Posterior cingulate gyrus (tissue), 11 donors: ENCODE measurements at regions not wholly inside any gene's neighbourhood (a gene's known extent, or its start where the extent isn't known, plus 50 kb on each side); places are given as distances from the start of the nearest gene placed in this dataset.
"Not testable (repeated sequence)": the region's sequence is repeated elsewhere in the genome, so short reads cannot be mapped to it uniquely, and the experiment has no call there.

Experiments used
- DNase-seq, 10 donors: peaks; one replicate each; pipeline versions ENCODE4 v3.0.0 to v3.0.0-alpha.2; 2020 to 2021; ENCODE audit warnings: mixed read lengths in 3 of 10
- intact Hi-C: fragments of 100-400 bp; cut with DNase I; formaldehyde crosslinking; loops from one replicate; pipeline ENCODE4 v1.15.1; 2023

GRCh38 chr3:159726231-159726964 is 262.2 kb upstream of the IL12A start:
- DNase-seq = no peak
- intact Hi-C loops = no loop called here

GRCh38 chr3:159727506-159727905 is 261.1 kb upstream of the IL12A start:
- intact Hi-C loops = no loop called here
- no peak for DNase-seq

GRCh38 chr3:159731254-159731653 is 257.4 kb upstream of the IL12A start:
- peak in 2 of 10 donors; percentile 31 to 65 for DNase-seq
- intact Hi-C loops = no loop called here

GRCh38 chr3:159732172-159733111 is 256.2 kb upstream of the IL12A start:
- DNase-seq = peak in 2 of 10 donors; percentile 46 to 52
- intact Hi-C loops = no loop called here

- intact Hi-C loops = no loop called here
- no peak for DNase-seq
Measured at GRCh38 chr3:159733194-159733860, 255.3 kb upstream of the IL12A start.

GRCh38 chr3:159734681-159735080 is 254.0 kb upstream of the IL12A start:
- DNase-seq = no peak
- intact Hi-C loops = no loop called here

GRCh38 chr3:159739166-159739565 is 249.5 kb upstream of the IL12A start:
- intact Hi-C loops = no loop called here
- DNase-seq = no peak

GRCh38 chr3:159739969-159740368 is 248.7 kb upstream of the IL12A start:
- intact Hi-C loops = no loop called here
- peak in 1 of 10 donors; percentile 46 for DNase-seq

- intact Hi-C loops = no loop called here
- no peak for DNase-seq
Measured at GRCh38 chr3:159741281-159741680, 247.4 kb upstream of the IL12A start.

GRCh38 chr3:159748425-159748824 is 240.2 kb upstream of the IL12A start:
- DNase-seq = no peak
- intact Hi-C loops = no loop called here

- intact Hi-C loops = no loop called here
- DNase-seq = no peak
Measured at GRCh38 chr3:159749406-159749805, 239.2 kb upstream of the IL12A start.

GRCh38 chr3:159751146-159751545 is 237.5 kb upstream of the IL12A start:
- no peak for DNase-seq
- intact Hi-C loops = no loop called here

- DNase-seq = no peak
- intact Hi-C loops = no loop called here
Measured at GRCh38 chr3:159751752-159752151, 236.9 kb upstream of the IL12A start.

- DNase-seq, intact Hi-C loops: not testable (repeated sequence)
Measured at GRCh38 chr3:159756279-159757207, 232.1 kb upstream of the IL12A start.

- intact Hi-C loops = no loop called here
- no peak for DNase-seq
Measured at GRCh38 chr3:159757341-159758060, 231.1 kb upstream of the IL12A start.

- no peak for DNase-seq
- intact Hi-C loops = loop anchor here (5.0 kb wide), 1 partner anchor 247 kb away; no protein-coding TSS in a partner anchor
Measured at GRCh38 chr3:159760046-159760445, 228.6 kb upstream of the IL12A start.

- intact Hi-C loops = loop anchor here (5.0 kb wide), 1 partner anchor 246 kb away; no protein-coding TSS in a partner anchor
- DNase-seq = peak in 6 of 10 donors; percentile 49 to 91 (median 70)
Measured at GRCh38 chr3:159761369-159761768, 227.3 kb upstream of the IL12A start.

- peak in 1 of 10 donors; percentile 67 for DNase-seq
Measured at GRCh38 chr3:159761848-159762635, 226.6 kb upstream of the IL12A start.

More at GRCh38 chr3:159761848-159762635, 226.6 kb upstream of the IL12A start:
- intact Hi-C loops = loop anchor here (2.0 to 5.0 kb wide), 2 partner anchors 35 to 245 kb away; no protein-coding TSS in a partner anchor
